GM18868 (cell line): ENCODE measurements at regions not wholly inside any gene's neighbourhood (a gene's known extent, or its start where the extent isn't known, plus 50 kb on each side); places are given as distances from the start of the nearest gene placed in this dataset.
"Not testable (repeated sequence)": the region's sequence is repeated elsewhere in the genome, so short reads cannot be mapped to it uniquely, and the experiment has no call there.

Source experiments
- ATAC-seq: cut with Tn5 transposase; IDR thresholded peaks from one replicate; pipeline ENCODE4 v1.9.1; 2021; ENCODE audit warnings: mild to moderate bottlenecking, moderate library complexity; ENCODE audit not compliant: unreplicated experiment

DNA sequence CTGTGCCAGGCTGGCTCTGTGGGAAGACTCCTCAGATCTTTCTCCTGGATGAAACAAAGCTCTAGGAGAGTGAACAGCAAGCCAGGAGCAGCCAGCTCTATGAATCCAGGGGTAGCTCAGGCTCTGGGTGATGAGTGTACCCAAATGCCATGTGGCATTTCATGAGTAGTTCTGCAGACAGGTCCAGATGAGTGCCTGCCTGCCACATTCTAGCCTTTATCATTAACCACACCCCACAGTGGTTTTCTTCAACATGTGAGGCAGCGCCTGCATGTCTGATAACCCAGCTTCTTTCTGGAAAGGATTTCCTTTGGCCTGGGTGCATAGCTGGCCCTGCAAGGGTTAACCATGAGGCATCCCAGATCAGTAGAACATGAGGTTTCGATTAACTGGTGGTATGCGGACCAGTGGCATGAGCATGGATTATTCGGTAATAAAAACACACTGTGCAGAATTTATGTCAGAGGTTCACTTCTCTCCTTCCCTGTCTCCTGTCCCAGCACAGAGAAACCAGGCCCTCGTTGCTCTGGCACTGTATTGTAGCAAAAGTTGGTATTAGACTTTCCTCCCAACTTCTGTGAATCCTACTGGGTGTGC is 381.9 kb upstream of the ZNF462 start:
- ATAC-seq = no peak

- peak; percentile 40 for ATAC-seq
Measured at GRCh38 chr9:106482733-106483132, 380.2 kb upstream of the ZNF462 start.

GRCh38 chr9:106486685-106487084 is 376.3 kb upstream of the ZNF462 start:
- no peak for ATAC-seq

GRCh38 chr9:106487266-106487665 is 375.7 kb upstream of the ZNF462 start:
- no peak for ATAC-seq

GRCh38 chr9:106492126-106492525 is 370.8 kb upstream of the ZNF462 start:
- not testable (repeated sequence) for ATAC-seq

GRCh38 chr9:106500171-106500570 is 362.8 kb upstream of the ZNF462 start:
- ATAC-seq = no peak

GRCh38 chr9:106501210-106501609 is 361.8 kb upstream of the ZNF462 start:
- not testable (repeated sequence) for ATAC-seq

- ATAC-seq = peak; percentile 26
Measured at GRCh38 chr9:106502930-106503329, 360.0 kb upstream of the ZNF462 start.

- peak; percentile 86 for ATAC-seq
Measured at GRCh38 chr9:106503759-106504158, 359.2 kb upstream of the ZNF462 start.

DNA sequence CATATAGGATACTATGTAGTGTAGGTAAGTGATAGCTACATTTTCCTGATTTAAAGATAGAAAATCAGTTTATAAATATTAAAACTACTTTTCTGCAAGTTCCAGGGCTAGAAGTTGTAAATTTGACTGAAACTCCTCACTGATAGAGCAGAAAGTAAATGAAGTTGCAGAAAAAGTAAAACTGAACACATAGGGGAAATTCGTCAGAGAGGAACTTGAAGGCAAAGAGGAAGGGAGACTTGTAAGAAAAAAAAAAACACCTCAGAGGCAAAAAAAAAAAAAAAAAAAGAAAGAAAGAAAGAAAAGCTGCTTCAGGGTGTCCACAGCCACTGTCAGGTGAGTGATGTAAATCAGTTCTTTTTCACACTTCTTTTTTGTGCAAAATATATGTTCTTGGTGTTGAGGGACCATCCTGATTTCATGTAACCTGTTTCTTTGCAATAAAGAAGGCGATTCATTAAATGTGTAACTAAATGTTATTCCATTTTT is 336.2 kb upstream of the ZNF462 start:
- ATAC-seq = no peak

- no peak for ATAC-seq
Measured at GRCh38 chr9:106528158-106528557, 334.8 kb upstream of the ZNF462 start.

DNA sequence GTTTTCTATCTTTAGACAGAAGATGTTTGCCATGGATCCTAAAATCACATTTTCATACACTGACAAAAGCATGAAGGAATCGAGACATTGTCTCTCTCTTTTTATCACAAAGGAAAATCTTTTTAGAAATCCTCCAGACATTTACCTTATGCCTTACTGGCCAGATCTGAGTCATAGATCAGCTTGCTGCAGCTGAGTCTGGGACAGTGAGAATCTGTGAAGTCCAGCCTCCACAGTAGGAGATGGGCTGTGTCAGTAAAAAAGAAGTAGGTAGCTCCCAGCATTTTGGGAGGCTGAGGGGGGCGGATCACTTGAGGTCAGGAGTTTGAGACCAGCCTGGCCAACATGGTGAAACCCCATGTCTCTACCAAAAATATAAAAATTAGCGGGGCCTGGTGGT is 333.4 kb upstream of the ZNF462 start:
- ATAC-seq = no peak

DNA sequence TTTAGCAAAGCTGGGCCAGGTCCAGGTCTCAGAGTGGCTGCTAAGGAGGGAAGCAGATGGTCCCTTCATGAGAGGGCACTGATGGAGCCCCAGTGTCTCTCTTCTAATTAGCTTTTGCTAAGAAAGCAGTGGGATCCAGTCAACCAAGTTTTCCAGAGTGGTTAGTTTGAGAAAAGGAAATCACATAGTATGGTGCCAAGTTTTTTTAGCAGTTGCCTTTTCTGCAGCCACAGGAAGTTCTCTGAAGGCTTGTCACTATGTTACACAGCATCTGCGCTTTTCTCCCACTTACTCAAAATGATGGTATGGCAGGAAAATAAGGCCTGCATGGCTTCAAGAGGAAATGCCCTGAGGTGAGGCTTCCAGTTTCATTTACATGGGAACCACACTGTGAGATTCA is 331.5 kb upstream of the ZNF462 start:
- no peak for ATAC-seq

DNA sequence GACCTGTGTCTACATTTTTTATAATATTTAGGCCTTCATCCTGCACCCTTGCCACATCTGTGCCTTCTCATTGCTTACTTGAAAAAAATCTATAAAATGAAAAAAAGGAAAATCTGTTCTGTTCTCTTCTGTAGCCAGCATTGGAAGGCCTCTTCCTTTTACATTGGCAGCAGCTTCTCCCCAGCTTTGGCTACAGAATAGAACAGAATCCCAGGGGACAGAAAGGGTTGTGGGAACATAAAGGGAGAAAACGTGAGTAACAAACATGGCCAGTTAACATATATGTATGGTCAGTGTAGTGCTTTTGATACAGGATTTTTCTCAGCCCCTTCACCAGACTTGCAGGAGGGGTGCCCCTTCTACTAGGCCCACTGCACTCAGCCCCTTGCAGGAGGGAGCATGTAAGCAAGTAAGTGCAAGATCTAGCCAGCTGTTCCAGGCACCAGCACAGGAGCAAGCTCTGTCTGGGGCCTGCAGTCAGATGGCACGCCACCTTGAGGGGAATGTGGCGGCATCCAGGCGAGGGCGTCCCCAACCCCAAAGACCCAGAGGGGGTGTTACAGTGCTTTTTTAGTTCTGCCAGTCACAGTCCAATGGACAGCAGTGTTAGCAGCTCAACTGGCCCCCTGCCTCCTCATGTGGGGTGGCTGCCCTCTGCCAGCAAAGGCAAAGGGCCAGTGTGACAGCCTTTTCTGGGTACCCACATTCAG is 330.5 kb upstream of the ZNF462 start:
- ATAC-seq = no peak

GRCh38 chr9:106534800-106535199 is 328.2 kb upstream of the ZNF462 start:
- no peak for ATAC-seq

DNA sequence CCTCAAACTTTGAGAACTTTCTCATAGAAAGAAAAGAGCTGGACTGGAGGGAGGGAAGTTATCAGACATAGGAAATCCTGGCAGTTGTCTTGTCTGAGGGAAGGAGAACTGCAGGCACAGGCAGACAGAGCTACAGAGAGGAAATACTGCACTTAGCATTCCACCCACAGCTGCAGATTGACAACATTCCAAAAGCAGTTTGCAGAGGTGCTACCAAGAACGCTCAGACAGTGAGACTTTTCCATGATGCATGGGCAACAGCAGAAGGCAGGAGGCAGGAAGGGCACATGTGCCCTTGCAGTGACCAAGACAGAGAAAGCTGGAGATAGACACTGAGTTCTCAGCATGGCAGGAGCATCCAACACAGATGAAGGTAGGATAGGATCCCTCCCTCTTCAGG is 327.5 kb upstream of the ZNF462 start:
- ATAC-seq = no peak

DNA sequence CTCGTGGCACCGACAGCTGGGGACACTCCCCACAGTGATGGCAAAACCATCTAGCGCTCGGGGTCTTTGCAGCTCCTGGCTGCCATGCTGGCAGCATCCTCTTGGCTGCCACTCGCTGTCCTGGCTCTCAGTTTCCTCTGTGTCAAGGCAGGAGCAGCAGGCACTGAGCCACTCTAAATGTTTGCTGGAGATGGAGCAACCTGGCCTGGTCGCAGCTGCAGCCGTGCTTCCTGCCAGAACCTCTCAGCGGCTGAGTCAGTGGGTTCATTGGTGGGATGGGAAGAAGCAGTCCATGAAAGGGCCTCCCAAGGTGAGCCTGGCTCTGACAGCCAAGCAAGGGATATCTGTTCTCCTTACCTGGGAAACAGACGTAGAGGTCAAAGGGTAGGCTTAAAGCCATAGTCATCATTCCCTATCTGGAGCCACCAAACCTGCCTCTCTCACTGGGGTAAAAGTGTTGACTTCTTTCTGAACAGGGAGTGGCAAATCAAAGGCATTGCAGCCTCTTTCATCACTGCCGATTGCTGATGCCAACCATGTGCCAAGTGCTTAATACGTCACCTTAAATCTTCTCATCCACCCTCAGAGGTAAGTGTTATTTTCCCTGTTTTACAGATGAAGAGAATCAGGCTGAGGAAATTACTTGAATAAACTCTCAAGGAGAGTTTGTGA is 304.8 kb upstream of the ZNF462 start:
- ATAC-seq = no peak

DNA sequence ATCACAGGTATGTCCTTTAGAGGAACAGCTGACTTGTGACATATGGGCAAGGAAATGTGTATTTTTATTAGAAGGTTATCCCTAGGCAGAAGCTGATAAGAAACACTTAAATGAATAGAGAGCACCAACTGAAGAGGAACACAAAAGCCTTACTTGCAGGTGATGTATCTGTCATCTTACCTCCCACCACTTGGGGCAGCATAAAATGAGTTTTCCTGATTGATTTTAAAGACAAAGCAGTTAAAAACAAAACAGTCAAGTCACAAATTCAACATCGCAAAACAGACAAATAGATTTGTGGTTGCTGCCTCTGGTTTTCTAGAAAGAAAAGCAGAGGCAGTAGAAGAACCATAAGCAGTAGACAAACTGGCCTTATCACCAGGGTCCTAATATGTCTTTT is 302.4 kb upstream of the ZNF462 start:
- no peak for ATAC-seq

DNA sequence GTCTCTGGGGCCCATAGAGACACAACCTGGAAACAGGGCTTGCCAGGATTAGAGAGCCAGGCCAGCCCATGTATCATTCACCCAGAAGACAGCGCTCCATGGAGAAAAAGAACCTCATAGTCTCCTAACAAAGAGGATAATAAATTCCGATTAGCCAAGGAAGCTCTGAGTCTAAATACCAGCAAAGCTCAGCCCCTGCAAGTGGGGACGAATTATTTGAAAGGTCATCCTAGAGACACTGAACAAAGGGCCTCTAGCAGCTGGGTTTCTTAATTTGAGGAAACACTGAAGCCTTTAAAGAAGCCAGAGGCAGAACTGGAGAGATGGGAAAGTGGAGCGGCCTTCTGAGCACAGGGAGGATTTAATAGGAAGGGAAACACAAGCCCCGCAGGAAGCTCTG is 287.1 kb upstream of the ZNF462 start:
- no peak for ATAC-seq

- ATAC-seq = no peak
Measured at GRCh38 chr9:106576232-106576760, 286.7 kb upstream of the ZNF462 start.

DNA sequence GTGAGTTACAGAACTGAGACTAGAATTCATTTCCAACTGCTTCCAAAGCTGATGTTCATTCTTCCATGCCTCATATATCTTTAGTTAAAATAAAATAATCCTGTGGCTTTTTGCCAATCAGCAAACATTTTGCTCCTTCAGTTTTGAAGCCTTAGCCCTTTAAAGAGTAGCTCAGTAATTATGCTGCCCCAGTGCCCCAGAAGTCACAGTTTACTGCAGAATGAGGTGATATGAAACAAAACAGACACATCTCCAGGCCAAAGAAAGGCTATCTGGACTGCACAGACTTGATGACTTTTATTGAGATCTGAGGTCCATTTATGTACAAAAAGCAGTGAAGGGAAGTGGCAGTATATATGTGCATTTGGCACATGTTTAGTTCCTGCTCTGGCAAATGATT is 285.8 kb upstream of the ZNF462 start:
- no peak for ATAC-seq

GRCh38 chr9:106580546-106580945 is 282.4 kb upstream of the ZNF462 start:
- ATAC-seq = no peak
